T-cell (primary cell): ENCODE measurements at regions not wholly inside any gene's neighbourhood (a gene's known extent, or its start where the extent isn't known, plus 50 kb on each side); places are given as distances from the start of the nearest gene placed in this dataset.

Experiments used
- ATAC-seq, 4 experiments: fragments of 200-7000 bp in 3 of 4; fragments of 150-1000 bp in 1 of 4; cut with Tn5 transposase; replicated peaks in 1 of 4; 1 replicate in 3 of 4; 2 replicates in 1 of 4; pipeline ENCODE4 v1.10.0; 2021; ENCODE audit warnings: moderate library complexity in 3 of 4, mild to moderate bottlenecking in 2 of 4, moderate number of reproducible peaks in 1 of 4
- CTCF ChIA-PET, 2 donors: fragments of 300-600 bp; sonication (Branson Sonifier 250); formaldehyde crosslinking; loops; one replicate each; lab custom pipeline; 2022; ENCODE audit warnings: antibody characterized with exemption in 2 of 2; lab: Charles Lee
- POLR2A ChIA-PET, 2 donors: fragments of 300-600 bp; sonication (Branson Sonifier 250); formaldehyde crosslinking; loops; one replicate each; lab custom pipeline; 2022; ENCODE audit warnings: antibody characterized with exemption in 2 of 2; lab: Charles Lee
- DNase-seq, 35 experiments: peaks; one replicate each; pipeline versions ENCODE4 v3.0.0 to v3.0.0-alpha.2; 2013 to 2023
- H3K27ac ChIP-seq: one replicate; pipeline ENCODE4 v1.5.1; 2013; ENCODE audit warnings: low read length
- H3K27me3 ChIP-seq, 2 experiments: replicated peaks in 1 of 2; 1 replicate in 1 of 2; 2 replicates in 1 of 2; pipeline versions ENCODE4 v1.6.1 to v1.7.0; 2013; ENCODE audit warnings: low read length in 1 of 2, mixed read lengths in 1 of 2; ENCODE audit not compliant: control insufficient read depth in 2 of 2, insufficient read depth in 2 of 2; ENCODE audit errors: extremely low read depth in 1 of 2
- H3K36me3 ChIP-seq, 2 donors: 1 replicate in 1 of 2; 2 replicates in 1 of 2; pipeline versions ENCODE4 v1.6.1 to v1.7.0; 2013; ENCODE audit warnings: low read length in 1 of 2; ENCODE audit not compliant: control insufficient read depth in 2 of 2, insufficient read depth in 1 of 2; ENCODE audit errors: extremely low read depth in 1 of 2
- H3K4me1 ChIP-seq, 2 experiments: 1 replicate in 1 of 2; 2 replicates in 1 of 2; pipeline versions ENCODE4 v1.6.1 to v1.7.0; 2013; ENCODE audit warnings: low read length in 2 of 2, mixed read lengths in 1 of 2; ENCODE audit not compliant: insufficient read depth in 2 of 2, control insufficient read depth in 1 of 2; ENCODE audit errors: extremely low read depth in 1 of 2
- H3K4me3 ChIP-seq, 2 donors: 1 replicate in 1 of 2; 2 replicates in 1 of 2; pipeline versions ENCODE4 v1.5.1 to v1.7.0; 2013; ENCODE audit warnings: mild to moderate bottlenecking in 2 of 2, low read length in 1 of 2, moderate library complexity in 1 of 2; ENCODE audit not compliant: control insufficient read depth in 1 of 2; ENCODE audit errors: extremely low read depth in 1 of 2
- H3K9me3 ChIP-seq: 2 replicates; pipeline ENCODE4 v1.7.0; 2013
- H3K27ac Mint-ChIP-seq, 2 donors: one replicate each; pipeline ENCODE4 v1.8.0; 2020 to 2021; ENCODE audit warnings: mild to moderate bottlenecking in 2 of 2, mixed read lengths in 2 of 2
- H3K27me3 Mint-ChIP-seq, 2 donors: one replicate each; pipeline ENCODE4 v1.8.0; 2021 to 2022; ENCODE audit warnings: mixed read lengths in 2 of 2
- H3K36me3 Mint-ChIP-seq: one replicate; pipeline ENCODE4 v1.8.0; 2021; ENCODE audit warnings: mixed read lengths
- H3K4me1 Mint-ChIP-seq, 3 donors: one replicate each; pipeline ENCODE4 v1.8.0; 2020 to 2022; ENCODE audit warnings: mixed read lengths in 3 of 3, mild to moderate bottlenecking in 1 of 3
- H3K4me3 Mint-ChIP-seq, 3 donors: one replicate each; pipeline ENCODE4 v1.8.0; 2020 to 2022; ENCODE audit warnings: mild to moderate bottlenecking in 3 of 3, mixed read lengths in 3 of 3, moderate library complexity in 3 of 3
- H3K9me3 Mint-ChIP-seq, 3 donors: one replicate each; pipeline ENCODE4 v1.8.0; 2020 to 2022; ENCODE audit warnings: mixed read lengths in 3 of 3
- WGBS: methylation state at CpG from one replicate; pipeline ENCODE4 v1.1.5; 2013; ENCODE audit warnings: missing lambda C conversion rate; ENCODE audit not compliant: insufficient coverage; 5-methylcytosine and 5-hydroxymethylcytosine counted together

GRCh38 chr3:4011166-4011565, 211.9 kb downstream of the LRRN1 start:
- Histone ChIP-seq H3K36me3 (no peaks in the 10 kb centered on the region), H3K9me3 (no peaks in the 10 kb centered on the region), H3K27ac (no peak overlapping the region), H3K4me1 (no peaks in the 10 kb centered on the region), H3K27me3 (no peaks in the 10 kb centered on the region), H3K4me3 (no peak overlapping the region)
- ATAC-seq = no peak
- no peaks in the 10 kb centered on the region for H3K9me3 Mint-ChIP-seq
- H3K4me1 Mint-ChIP-seq = peaks cover 0 to 3% (median 1%) of the 10 kb centered on the region in 3 donors
- no peak overlapping the region for H3K27ac Mint-ChIP-seq
- no peak overlapping the region for H3K4me3 Mint-ChIP-seq
- ChIA-PET CTCF (no interaction called here), POLR2A (no interaction called here)
- DNase-seq = no peak
- H3K27me3 Mint-ChIP-seq = no peaks in the 10 kb centered on the region
- WGBS = no CpG with 5 or more reads among the region's 1 CpG
- no peaks in the 10 kb centered on the region for H3K36me3 Mint-ChIP-seq

GRCh38 chr3:4015426-4015825, 216.2 kb downstream of the LRRN1 start:
- H3K9me3 Mint-ChIP-seq = no peaks in the 10 kb centered on the region
- H3K4me3 Mint-ChIP-seq = no peak overlapping the region
- 47% methylated on average over 2 of the region's 2 CpGs for WGBS
- H3K4me1 Mint-ChIP-seq = peaks cover 0 to 3% (median 1%) of the 10 kb centered on the region in 3 donors
- DNase-seq (no peak), ATAC-seq (no peak)
- no peaks in the 10 kb centered on the region for H3K36me3 Mint-ChIP-seq
- H3K9me3 ChIP-seq = no peaks in the 10 kb centered on the region
- no peak overlapping the region for H3K27ac Mint-ChIP-seq
- no peaks in the 10 kb centered on the region for H3K27me3 ChIP-seq
- ChIA-PET POLR2A (no interaction called here), CTCF (interaction anchor here in 1 of 2 donors (1.8 kb wide), 1 partner anchor 18 kb away, joined by 3 read pairs; no protein-coding TSS in a partner anchor)
- no peak overlapping the region for H3K4me3 ChIP-seq
- no peaks in the 10 kb centered on the region for H3K4me1 ChIP-seq
- H3K27ac ChIP-seq = no peak overlapping the region
- H3K36me3 ChIP-seq = no peaks in the 10 kb centered on the region
- H3K27me3 Mint-ChIP-seq = no peaks in the 10 kb centered on the region

- H3K36me3 ChIP-seq = no peaks in the 10 kb centered on the region
- WGBS = 71% methylated on average over 1 of the region's 1 CpG
- H3K27ac Mint-ChIP-seq = no peak overlapping the region
- no peak overlapping the region for H3K27ac ChIP-seq
- no peaks in the 10 kb centered on the region for H3K9me3 ChIP-seq
- H3K9me3 Mint-ChIP-seq = no peaks in the 10 kb centered on the region
- no peak overlapping the region for H3K4me3 Mint-ChIP-seq
- H3K27me3 ChIP-seq = no peaks in the 10 kb centered on the region
- no peaks in the 10 kb centered on the region for H3K4me1 ChIP-seq
- ATAC-seq (no peak), DNase-seq (no peak)
- ChIA-PET CTCF (no interaction called here), POLR2A (no interaction called here)
- H3K36me3 Mint-ChIP-seq = no peaks in the 10 kb centered on the region
- H3K4me1 Mint-ChIP-seq = peaks cover 0 to 3% (median 1%) of the 10 kb centered on the region in 3 donors
- H3K4me3 ChIP-seq = no peak overlapping the region
- no peaks in the 10 kb centered on the region for H3K27me3 Mint-ChIP-seq
Measured at GRCh38 chr3:4019501-4019900, 220.3 kb downstream of the LRRN1 start.

- DNase-seq = no peak
- POLR2A ChIA-PET = no interaction called here
Measured at GRCh38 chr3:4021162-4021561, 221.9 kb downstream of the LRRN1 start.

GRCh38 chr3:4029135-4029534, 229.9 kb downstream of the LRRN1 start:
- no peaks in the 10 kb centered on the region for H3K27me3 Mint-ChIP-seq
- Histone ChIP-seq H3K4me1 (no peaks in the 10 kb centered on the region), H3K4me3 (no peak overlapping the region), H3K27ac (no peak overlapping the region), H3K36me3 (no peaks in the 10 kb centered on the region), H3K27me3 (no peaks in the 10 kb centered on the region), H3K9me3 (no peaks in the 10 kb centered on the region)
- POLR2A ChIA-PET = no interaction called here
- no peak overlapping the region for H3K4me3 Mint-ChIP-seq
- DNase-seq (no peak), ATAC-seq (no peak)
- WGBS = 85% methylated on average over 6 of the region's 7 CpGs
- H3K9me3 Mint-ChIP-seq = no peaks in the 10 kb centered on the region
- no peaks in the 10 kb centered on the region for H3K4me1 Mint-ChIP-seq
- H3K36me3 Mint-ChIP-seq = no peaks in the 10 kb centered on the region
- H3K27ac Mint-ChIP-seq = no peak overlapping the region
- CTCF ChIA-PET = no interaction called here

More at GRCh38 chr3:4021162-4021561, 221.9 kb downstream of the LRRN1 start:
- H3K4me3 Mint-ChIP-seq = no peak overlapping the region
- H3K27me3 Mint-ChIP-seq = no peaks in the 10 kb centered on the region
- no peaks in the 10 kb centered on the region for H3K4me1 Mint-ChIP-seq
- no peak for ATAC-seq
- no peaks in the 10 kb centered on the region for H3K36me3 Mint-ChIP-seq
- H3K9me3 Mint-ChIP-seq = no peaks in the 10 kb centered on the region
- no peak overlapping the region for H3K27ac ChIP-seq
- CTCF ChIA-PET = no interaction called here
- WGBS = 40% methylated on average over 1 of the region's 1 CpG
- H3K36me3 ChIP-seq = no peaks in the 10 kb centered on the region
- no peaks in the 10 kb centered on the region for H3K27me3 ChIP-seq
- no peak overlapping the region for H3K27ac Mint-ChIP-seq
- no peak overlapping the region for H3K4me3 ChIP-seq
- no peaks in the 10 kb centered on the region for H3K4me1 ChIP-seq
- H3K9me3 ChIP-seq = no peaks in the 10 kb centered on the region

- ChIA-PET CTCF (interaction anchor here in 1 of 2 donors (0.5 to 0.6 kb wide), 2 partner anchors 88 to 1224 kb away, joined by 3 read pairs; no protein-coding TSS in a partner anchor), POLR2A (no interaction called here)
- H3K4me3 ChIP-seq = no peak overlapping the region
- no peaks in the 10 kb centered on the region for H3K36me3 ChIP-seq
- ATAC-seq (no peak), DNase-seq (no peak)
- H3K27me3 ChIP-seq = no peaks in the 10 kb centered on the region
- no peak overlapping the region for H3K27ac ChIP-seq
- no peaks in the 10 kb centered on the region for H3K9me3 ChIP-seq
- no peaks in the 10 kb centered on the region for H3K27me3 Mint-ChIP-seq
- H3K4me3 Mint-ChIP-seq = no peak overlapping the region
- H3K36me3 Mint-ChIP-seq = no peaks in the 10 kb centered on the region
- WGBS = no CpG with 5 or more reads among the region's 1 CpG
- no peaks in the 10 kb centered on the region for H3K9me3 Mint-ChIP-seq
- H3K4me1 Mint-ChIP-seq = no peaks in the 10 kb centered on the region
- H3K27ac Mint-ChIP-seq = no peak overlapping the region
- H3K4me1 ChIP-seq = no peaks in the 10 kb centered on the region
Measured at GRCh38 chr3:4030624-4031023, 231.4 kb downstream of the LRRN1 start.

- Mint-ChIP-seq H3K4me1 (no peaks in the 10 kb centered on the region), H3K27ac (no peak overlapping the region), H3K36me3 (no peaks in the 10 kb centered on the region), H3K27me3 (no peaks in the 10 kb centered on the region), H3K9me3 (no peaks in the 10 kb centered on the region), H3K4me3 (no peak overlapping the region)
- no peaks in the 10 kb centered on the region for H3K4me1 ChIP-seq
- no peak for ATAC-seq
- no peak for DNase-seq
- no peaks in the 10 kb centered on the region for H3K27me3 ChIP-seq
- no peaks in the 10 kb centered on the region for H3K9me3 ChIP-seq
- H3K4me3 ChIP-seq = no peak overlapping the region
- no peak overlapping the region for H3K27ac ChIP-seq
- CTCF ChIA-PET = interaction anchor here in 1 of 2 donors (0.6 kb wide), 1 partner anchor 1282 kb away, joined by 3 read pairs; no protein-coding TSS in a partner anchor
- peaks cover 0 to 2% of the 10 kb centered on the region in 2 donors for H3K36me3 ChIP-seq
- no CpG with 5 or more reads among the region's 2 CpGs for WGBS
- POLR2A ChIA-PET = no interaction called here
Measured at GRCh38 chr3:4033296-4033695, 234.1 kb downstream of the LRRN1 start.
